ENCODE measurements at regions not wholly inside any gene's neighbourhood (a gene's known extent, or its start where the extent isn't known, plus 50 kb on each side); places are given as distances from the start of the nearest gene placed in this dataset.

GRCh38 chr6:125668071-125668470, 81.4 kb upstream of the HEY2 start:
- DNase-seq (ENCODE audit: low read depth, low spot score): no peak
- TF ChIP-seq CTCF (IDR thresholded peaks at IDR 0.05; ENCODE audit: low read depth, low read length): no peak
- in situ Hi-C loops (cut with HindIII; ENCODE audit: low sequenced_read_pairs): no loop called here

GRCh38 chr6:125670568-125670967, 78.9 kb upstream of the HEY2 start:
- TF ChIP-seq CTCF (IDR thresholded peaks at IDR 0.05; ENCODE audit: low read depth, low read length): no peak
- in situ Hi-C loops (cut with HindIII; ENCODE audit: low sequenced_read_pairs): no loop called here
- peak; percentile 20 for DNase-seq (ENCODE audit: low read depth, low spot score)
- no peak overlapping the region for H3K4me3 ChIP-seq (ENCODE audit: low read depth, low read length)

More at GRCh38 chr6:125668071-125668470, 81.4 kb upstream of the HEY2 start:
- H3K4me3 ChIP-seq (ENCODE audit: low read depth, low read length): no peak overlapping the region

GRCh38 chr6:125671323-125671722, 78.1 kb upstream of the HEY2 start:
- in situ Hi-C loops (cut with HindIII; ENCODE audit: low sequenced_read_pairs): no loop called here
- no peak for DNase-seq (ENCODE audit: low read depth, low spot score)
- no peak overlapping the region for H3K4me3 ChIP-seq (ENCODE audit: low read depth, low read length)
- TF ChIP-seq CTCF (IDR thresholded peaks at IDR 0.05; ENCODE audit: low read depth, low read length): no peak

GRCh38 chr6:125674230-125674629, 75.2 kb upstream of the HEY2 start:
- TF ChIP-seq CTCF (IDR thresholded peaks at IDR 0.05; ENCODE audit: low read depth, low read length): no peak
- DNase-seq (ENCODE audit: low read depth, low spot score): peak; percentile 12
- no peak overlapping the region for H3K4me3 ChIP-seq (ENCODE audit: low read depth, low read length)
- in situ Hi-C loops (cut with HindIII; ENCODE audit: low sequenced_read_pairs): no loop called here

GRCh38 chr6:125678601-125679000, 70.8 kb upstream of the HEY2 start:
- in situ Hi-C loops (cut with HindIII; ENCODE audit: low sequenced_read_pairs): no loop called here
- TF ChIP-seq CTCF (IDR thresholded peaks at IDR 0.05; ENCODE audit: low read depth, low read length): no peak
- no peak overlapping the region for H3K4me3 ChIP-seq (ENCODE audit: low read depth, low read length)
- DNase-seq (ENCODE audit: low read depth, low spot score): no peak

- DNase-seq (ENCODE audit: low read depth, low spot score): no peak
- in situ Hi-C loops (cut with HindIII; ENCODE audit: low sequenced_read_pairs): no loop called here
- TF ChIP-seq CTCF (IDR thresholded peaks at IDR 0.05; ENCODE audit: low read depth, low read length): no peak
- H3K4me3 ChIP-seq (ENCODE audit: low read depth, low read length): no peak overlapping the region
Observed at GRCh38 chr6:125679128-125679527, 70.3 kb upstream of the HEY2 start.

GRCh38 chr6:125679651-125680050, 69.8 kb upstream of the HEY2 start:
- in situ Hi-C loops (cut with HindIII; ENCODE audit: low sequenced_read_pairs): no loop called here
- TF ChIP-seq CTCF (IDR thresholded peaks at IDR 0.05; ENCODE audit: low read depth, low read length): no peak

More at GRCh38 chr6:125679651-125680050, 69.8 kb upstream of the HEY2 start:
- H3K4me3 ChIP-seq (ENCODE audit: low read depth, low read length): no peak overlapping the region
- DNase-seq (ENCODE audit: low read depth, low spot score): no peak
